Neuronal stem cell (in vitro differentiated cells): ENCODE measurements at regions not wholly inside any gene's neighbourhood (a gene's known extent, or its start where the extent isn't known, plus 50 kb on each side); places are given as distances from the start of the nearest gene placed in this dataset.

ENCODE experiments used
- DNase-seq: peaks from one replicate; pipeline ENCODE4 v3.0.0-alpha.2; 2013; ENCODE audit warnings: low spot score
- H2AFZ ChIP-seq: one replicate; pipeline ENCODE4 v1.6.1; 2013; ENCODE audit warnings: mild to moderate bottlenecking, low read length, inconsistent platforms
- H2AK5ac ChIP-seq: 2 replicates; pipeline ENCODE4 v1.6.1; 2013; ENCODE audit warnings: low read depth, mild to moderate bottlenecking, inconsistent platforms, low read length, moderate library complexity, mixed read lengths
- H2BK120ac ChIP-seq: 2 replicates; pipeline ENCODE4 v1.6.1; 2013; ENCODE audit warnings: low read depth, mild to moderate bottlenecking, inconsistent platforms, low read length, moderate library complexity, mixed read lengths
- H2BK12ac ChIP-seq: one replicate; pipeline ENCODE4 v1.6.1; 2013; ENCODE audit warnings: low read length, inconsistent platforms
- H2BK15ac ChIP-seq: 2 replicates; pipeline ENCODE4 v1.6.1; 2013; ENCODE audit warnings: mild to moderate bottlenecking, low read length, inconsistent platforms, mixed read lengths
- H2BK5ac ChIP-seq: one replicate; pipeline ENCODE4 v1.6.1; 2013; ENCODE audit warnings: inconsistent platforms, mild to moderate bottlenecking, low read length, moderate library complexity
- H3K14ac ChIP-seq: one replicate; pipeline ENCODE4 v1.6.1; 2013; ENCODE audit warnings: low read length, inconsistent platforms
- H3K18ac ChIP-seq: 2 replicates; pipeline ENCODE4 v1.6.1; 2013; ENCODE audit warnings: low read length, inconsistent platforms
- H3K23ac ChIP-seq: 2 replicates; pipeline ENCODE4 v1.6.1; 2013; ENCODE audit warnings: low read depth, mild to moderate bottlenecking, mixed read lengths, low read length, inconsistent platforms; ENCODE audit not compliant: poor library complexity
- H3K27ac ChIP-seq: replicated peaks from 3 replicates; pipeline ENCODE4 v1.5.1; 2013; ENCODE audit warnings: low read length, inconsistent platforms
- H3K27me3 ChIP-seq, 3 experiments: 2 replicates each; pipeline ENCODE4 v1.6.1; 2013; ENCODE audit warnings: low read length in 3 of 3, mild to moderate bottlenecking in 2 of 3, inconsistent platforms in 1 of 3, low read depth in 1 of 3, mixed read lengths in 1 of 3, moderate library complexity in 1 of 3; ENCODE audit not compliant: control insufficient read depth in 3 of 3, insufficient read depth in 3 of 3
- H3K36me3 ChIP-seq, 2 donors: replicated peaks in 1 of 2; 2 replicates each; pipeline ENCODE4 v1.6.1; 2013; ENCODE audit warnings: low read length in 2 of 2; ENCODE audit not compliant: control insufficient read depth in 2 of 2, insufficient read depth in 2 of 2
- H3K4ac ChIP-seq: 2 replicates; pipeline ENCODE4 v1.6.1; 2013; ENCODE audit warnings: inconsistent platforms, mild to moderate bottlenecking, low read length, moderate library complexity
- H3K4me1 ChIP-seq, 2 donors: 1 replicate in 1 of 2; 2 replicates in 1 of 2; pipeline ENCODE4 v1.6.1; 2013; ENCODE audit warnings: low read length in 2 of 2, low read depth in 1 of 2; ENCODE audit not compliant: control insufficient read depth in 2 of 2, insufficient read depth in 1 of 2
- H3K4me2 ChIP-seq: one replicate; pipeline ENCODE4 v1.6.1; 2013; ENCODE audit warnings: mild to moderate bottlenecking, low read length, inconsistent platforms; ENCODE audit not compliant: insufficient read depth, poor library complexity, severe bottlenecking
- H3K4me3 ChIP-seq, 2 donors: 2 replicates each; pipeline ENCODE4 v1.5.1; 2013; ENCODE audit warnings: low read length in 2 of 2, mild to moderate bottlenecking in 2 of 2, inconsistent platforms in 1 of 2, moderate library complexity in 1 of 2
- H3K79me1 ChIP-seq: one replicate; pipeline ENCODE4 v1.6.1; 2013; ENCODE audit warnings: low read depth, mild to moderate bottlenecking, inconsistent platforms, low read length, moderate library complexity
- H3K9ac ChIP-seq: one replicate; pipeline ENCODE4 v1.6.1; 2013; ENCODE audit warnings: mild to moderate bottlenecking, low read depth, low read length, inconsistent platforms; ENCODE audit not compliant: poor library complexity
- H3K9me3 ChIP-seq, 2 donors: replicated peaks in 1 of 2; 2 replicates each; pipeline versions ENCODE3 to v1.6.1; 2013; ENCODE audit warnings: low read length in 2 of 2, mild to moderate bottlenecking in 2 of 2, inconsistent platforms in 1 of 2, low read depth in 1 of 2, mixed read lengths in 1 of 2, moderate library complexity in 1 of 2; ENCODE audit not compliant: control insufficient read depth in 2 of 2, insufficient read depth in 1 of 2
- H4K8ac ChIP-seq: one replicate; pipeline ENCODE4 v1.6.1; 2013; ENCODE audit warnings: low read depth, mild to moderate bottlenecking, inconsistent platforms, low read length, moderate library complexity
- H4K91ac ChIP-seq: one replicate; pipeline ENCODE4 v1.6.1; 2013; ENCODE audit warnings: low read length, low read depth, mild to moderate bottlenecking, inconsistent platforms; ENCODE audit not compliant: poor library complexity
- WGBS, 2 donors: extraction: QIAGEN DNeasy Blood & Tissue Kit; methylation state at CpG; one replicate each; pipeline ENCODE4 v1.1.7; 2013; ENCODE audit warnings: missing lambda C conversion rate in 2 of 2, mixed read lengths in 1 of 2; ENCODE audit not compliant: insufficient read length in 2 of 2, insufficient replicate concordance in 1 of 2; ENCODE audit errors: extremely low coverage in 2 of 2; 5-methylcytosine and 5-hydroxymethylcytosine counted together

- Histone ChIP-seq H4K91ac (no peak overlapping the region), H3K23ac (no peak overlapping the region), H3K4ac (no peak overlapping the region), H3K4me2 (no peak overlapping the region), H2BK15ac (no peak overlapping the region), H2BK5ac (no peak overlapping the region), H3K36me3 (no peaks in the 10 kb centered on the region), H2AFZ (no peak overlapping the region), H3K4me1 (no peaks in the 10 kb centered on the region), H3K9ac (no peak overlapping the region), H3K14ac (no peak overlapping the region), H3K79me1 (no peaks in the 10 kb centered on the region), H2BK120ac (no peak overlapping the region), H3K27ac (no peak overlapping the region), H4K8ac (no peak overlapping the region), H3K4me3 (no peak overlapping the region), H3K9me3 (peaks cover 0 to 12% of the 10 kb centered on the region in 2 donors), H2BK12ac (no peak overlapping the region), H3K18ac (no peak overlapping the region), H2AK5ac (no peak overlapping the region), H3K27me3 (no peaks in the 10 kb centered on the region)
- WGBS, 2 donors, result no CpG with 5 or more reads among the region's 1 CpG
- DNase-seq, result no peak
Observed at GRCh38 chr9:4921449-4921848, 63.6 kb upstream of the JAK2 start.

DNA sequence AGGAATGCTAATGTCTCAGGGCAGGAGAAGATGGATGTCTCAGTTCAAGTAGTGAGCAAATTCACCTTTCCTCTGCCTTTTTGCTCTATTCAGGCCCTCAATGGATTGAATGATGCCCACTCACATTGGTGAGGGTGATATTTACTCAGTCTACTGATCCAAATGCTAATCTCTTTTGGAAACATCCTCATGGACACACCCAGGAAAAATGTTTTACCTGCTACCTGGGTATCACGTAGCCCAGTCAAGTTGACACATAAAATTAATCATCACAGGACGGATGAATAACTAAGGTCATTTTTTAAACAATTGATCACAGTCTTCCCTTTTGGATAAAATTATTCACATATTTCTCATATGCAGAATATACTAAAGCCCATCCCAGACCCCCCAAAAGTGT is 63.0 kb upstream of the JAK2 start:
- H3K4me3 ChIP-seq, result no peak overlapping the region
- no peak overlapping the region for H2AK5ac ChIP-seq
- WGBS, 2 donors, result no CpG with 5 or more reads among the region's 2 CpGs
- no peak overlapping the region for H3K27ac ChIP-seq
- no peak overlapping the region for H3K4me2 ChIP-seq
- no peaks in the 10 kb centered on the region for H3K79me1 ChIP-seq
- H3K18ac ChIP-seq, result no peak overlapping the region
- H3K9me3 ChIP-seq, result peaks cover 0 to 12% of the 10 kb centered on the region in 2 donors
- no peak overlapping the region for H3K23ac ChIP-seq
- no peak overlapping the region for H4K8ac ChIP-seq
- H3K36me3 ChIP-seq, result no peaks in the 10 kb centered on the region
- H3K14ac ChIP-seq, result no peak overlapping the region
- no peak overlapping the region for H2BK15ac ChIP-seq
- no peak overlapping the region for H3K4ac ChIP-seq
- no peak overlapping the region for H4K91ac ChIP-seq
- no peak overlapping the region for H3K9ac ChIP-seq
- no peak overlapping the region for H2BK12ac ChIP-seq
- DNase-seq, result no peak
- no peak overlapping the region for H2AFZ ChIP-seq
- no peak overlapping the region for H2BK5ac ChIP-seq
- H3K27me3 ChIP-seq, result no peaks in the 10 kb centered on the region
- H2BK120ac ChIP-seq, result no peak overlapping the region
- H3K4me1 ChIP-seq, result no peaks in the 10 kb centered on the region

DNA sequence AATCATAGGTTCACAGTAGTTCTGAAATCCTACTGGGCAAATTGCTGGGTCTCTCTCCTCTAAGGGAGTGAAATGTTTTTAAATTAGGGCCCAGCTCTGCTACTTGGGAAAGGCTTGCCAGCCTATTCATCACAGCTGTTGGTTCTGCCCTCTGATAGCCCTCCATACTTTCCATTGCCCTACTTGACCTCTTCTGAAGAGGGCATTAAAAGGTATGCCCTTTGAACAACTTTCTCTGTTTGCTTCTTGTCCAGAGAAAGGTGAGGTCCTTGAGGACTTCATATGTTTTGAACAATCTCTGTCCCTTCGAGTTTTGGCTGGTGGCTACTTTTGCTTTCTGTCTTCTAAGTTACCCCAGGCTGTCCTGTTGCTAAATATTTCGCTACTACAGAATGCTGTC is 62.3 kb upstream of the JAK2 start:
- no peak overlapping the region for H3K27ac ChIP-seq
- no peak overlapping the region for H4K91ac ChIP-seq
- no peak overlapping the region for H3K4ac ChIP-seq
- no peak overlapping the region for H2AFZ ChIP-seq
- no peaks in the 10 kb centered on the region for H3K27me3 ChIP-seq
- no peak for DNase-seq
- no peak overlapping the region for H2BK12ac ChIP-seq
- H3K79me1 ChIP-seq, result no peaks in the 10 kb centered on the region
- H3K9me3 ChIP-seq, result peaks cover 0 to 12% of the 10 kb centered on the region in 2 donors
- no peak overlapping the region for H3K18ac ChIP-seq
- no peak overlapping the region for H3K4me3 ChIP-seq
- no peak overlapping the region for H4K8ac ChIP-seq
- H3K4me2 ChIP-seq, result no peak overlapping the region
- H3K9ac ChIP-seq, result no peak overlapping the region
- H3K36me3 ChIP-seq, result no peaks in the 10 kb centered on the region
- H3K4me1 ChIP-seq, result no peaks in the 10 kb centered on the region
- H3K14ac ChIP-seq, result no peak overlapping the region
- H2BK5ac ChIP-seq, result no peak overlapping the region
- WGBS, 2 donors, result no CpG with 5 or more reads among the region's 2 CpGs
- H3K23ac ChIP-seq, result no peak overlapping the region
- H2AK5ac ChIP-seq, result no peak overlapping the region
- H2BK15ac ChIP-seq, result no peak overlapping the region
- no peak overlapping the region for H2BK120ac ChIP-seq

DNA sequence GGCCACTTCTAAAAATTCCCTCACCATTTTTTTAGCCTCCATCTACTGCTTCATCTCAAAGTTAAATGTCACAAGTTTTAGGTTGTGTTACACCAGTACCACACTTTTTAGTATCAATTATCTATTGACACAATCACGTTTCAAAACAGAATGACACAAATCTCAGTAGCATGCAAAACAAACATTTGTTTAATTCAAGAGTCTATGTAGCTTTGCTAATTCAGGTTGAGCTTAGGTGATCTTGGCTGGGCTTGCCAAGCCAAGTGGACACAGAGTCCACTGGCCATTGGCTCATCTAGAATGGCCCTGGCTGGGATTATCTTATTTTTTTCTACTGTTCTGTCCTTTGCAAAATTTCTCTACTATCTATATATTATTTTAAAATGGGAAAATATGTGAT is 61.9 kb upstream of the JAK2 start:
- H3K79me1 ChIP-seq, result no peaks in the 10 kb centered on the region
- H4K8ac ChIP-seq, result no peak overlapping the region
- WGBS, 2 donors, result no CpG with 5 or more reads among the region's 1 CpG
- no peaks in the 10 kb centered on the region for H3K36me3 ChIP-seq
- H2BK15ac ChIP-seq, result no peak overlapping the region
- no peak overlapping the region for H3K4ac ChIP-seq
- H2AFZ ChIP-seq, result no peak overlapping the region
- no peak overlapping the region for H4K91ac ChIP-seq
- no peak overlapping the region for H2BK120ac ChIP-seq
- peaks cover 0 to 12% of the 10 kb centered on the region in 2 donors for H3K9me3 ChIP-seq
- H3K27ac ChIP-seq, result no peak overlapping the region
- no peak overlapping the region for H3K23ac ChIP-seq
- H3K27me3 ChIP-seq, result no peaks in the 10 kb centered on the region
- no peak overlapping the region for H2BK12ac ChIP-seq
- no peak overlapping the region for H3K14ac ChIP-seq
- H3K4me2 ChIP-seq, result no peak overlapping the region
- no peak overlapping the region for H3K9ac ChIP-seq
- H3K4me1 ChIP-seq, result no peaks in the 10 kb centered on the region
- H3K18ac ChIP-seq, result no peak overlapping the region
- no peak overlapping the region for H2BK5ac ChIP-seq
- H2AK5ac ChIP-seq, result no peak overlapping the region
- no peak overlapping the region for H3K4me3 ChIP-seq
- no peak for DNase-seq
